Ovary (tissue), 7 donors: ENCODE measurements at regions not wholly inside any gene's neighbourhood (a gene's known extent, or its start where the extent isn't known, plus 50 kb on each side); places are given as distances from the start of the nearest gene placed in this dataset. TPM values are rescaled to one million over a fixed set of nuclear protein-coding genes. Genes with fewer than 3 reads are reported as not detected.
"Not testable (repeated sequence)": the region's sequence is repeated elsewhere in the genome, so short reads cannot be mapped to it uniquely, and the experiment has no call there.

Source experiments
- DNase-seq, 5 donors: peaks; one replicate each; pipeline ENCODE4 v3.0.0-alpha.2; 2019 to 2020
- H3K27ac ChIP-seq, 2 donors: fragments of 200-600 bp; one replicate each; pipeline versions ENCODE4 v1.5.1 to v1.8.0; 2019 to 2022
- H3K27me3 ChIP-seq: fragments of 200-600 bp; one replicate; pipeline ENCODE4 v1.8.0; 2022
- H3K36me3 ChIP-seq: fragments of 200-600 bp; sonication (generic); one replicate; pipeline ENCODE4 v1.5.1; 2019
- H3K4me1 ChIP-seq: one replicate; pipeline ENCODE4 v1.8.1; 2013; ENCODE audit warnings: mild to moderate bottlenecking, moderate library complexity; ENCODE audit not compliant: insufficient read depth
- H3K4me3 ChIP-seq: fragments of 200-600 bp; sonication (generic); one replicate; pipeline ENCODE4 v1.5.1; 2017
- H3K9me3 ChIP-seq, 2 donors: fragments of 200-600 bp in 1 of 2; sonication (generic) in 1 of 2; one replicate each; pipeline versions ENCODE4 v1.5.1 to v1.8.1; 2013 to 2019; ENCODE audit warnings: mild to moderate bottlenecking in 1 of 2, moderate library complexity in 1 of 2
- EP300 ChIP-seq: sonication (generic); formaldehyde crosslinking; IDR thresholded peaks from one replicate; pipeline ENCODE4 v1.6.1; 2017; ENCODE audit warnings: antibody characterized with exemption
- POLR2A ChIP-seq: fragments of 450-650 bp; IDR thresholded peaks from one replicate; pipeline ENCODE4 v1.6.1; 2017; ENCODE audit warnings: antibody characterized with exemption, mild to moderate bottlenecking, moderate library complexity
- WGBS, 3 donors: extraction: QIAGEN DNeasy Blood & Tissue Kit in 1 of 3; methylation state at CpG; one replicate each; pipeline versions ENCODE4 v1.1.5 to v1.1.7; 2013 to 2017; 5-methylcytosine and 5-hydroxymethylcytosine counted together
- intact Hi-C, 4 donors: fragments of 100-400 bp; cut with DNase I; formaldehyde crosslinking; loops; one replicate each; pipeline versions ENCODE4 v1.11.0 to v1.15.1; 2022 to 2023
- small RNA-seq: library from RNA; depleted of rRNA; stranded (forward); fragments of <200 nt; gene quantifications from one replicate; pipeline ENCODE3, GENCODE V24; 2016
- TF ChIP-seq, protein P1 (sequence below), 3 donors: fragments of 450-650 bp in 2 of 3; fragments of 200-600 bp in 1 of 3; IDR thresholded peaks; one replicate each; pipeline versions ENCODE4 v1.5.1 to v1.8.0; 2016 to 2022; ENCODE audit warnings: antibody characterized with exemption in 3 of 3, mild to moderate bottlenecking in 1 of 3
- donor health status: DM: no; HTN: no; CAD: no; lungs with moderate emphysema.
- donor health status: DM: no; HTN: no; CAD: no.
- donor health status: Bipolar disorder and iron deficiency.
- donor health status: DM: no; HTN: no; CAD: no.
- donor health status: DM: yes; HTN: yes; CAD: no.

DNA sequence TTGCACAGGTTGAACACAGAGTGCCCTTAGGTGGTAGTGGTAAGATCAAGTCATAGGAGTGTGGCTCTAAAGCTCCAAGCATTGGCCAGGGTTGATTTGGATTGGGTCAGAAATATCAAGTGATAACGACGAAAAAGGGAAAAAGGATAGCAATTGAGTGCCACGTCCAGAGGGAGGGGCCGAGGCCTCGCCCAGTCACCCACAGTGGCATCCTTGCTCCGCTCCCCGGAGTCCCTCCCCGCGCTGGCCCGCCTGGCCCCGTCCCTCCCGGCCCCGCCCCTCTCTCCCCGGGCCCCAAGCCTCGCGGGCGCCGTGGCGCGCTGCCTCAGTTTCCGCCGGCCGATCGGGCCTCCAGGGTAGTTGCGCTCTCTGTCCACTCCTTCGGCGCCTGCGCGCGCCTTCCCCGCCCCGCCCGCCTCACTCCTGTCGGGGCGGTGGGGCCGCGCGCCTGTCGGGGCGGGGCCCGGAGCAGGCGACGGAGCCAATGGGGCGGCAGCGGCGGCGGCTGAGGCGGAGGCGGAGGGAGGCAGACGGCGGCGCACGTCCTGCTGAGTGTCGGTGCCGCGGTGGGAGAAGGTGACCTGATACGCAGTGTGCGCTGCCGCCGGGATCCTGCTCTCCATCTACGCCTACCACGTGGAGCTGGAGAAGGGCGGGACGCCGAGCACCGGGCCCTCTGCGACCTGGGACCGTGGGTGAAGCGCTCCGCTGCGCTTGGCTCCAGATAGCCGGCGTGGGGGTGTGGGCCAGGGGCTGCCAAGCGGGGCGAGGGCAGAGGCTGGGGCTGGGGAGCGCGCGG, 209.1 kb upstream of the ZNF722 start:
- DNase-seq = peak in 2 of 5 donors; percentile 19 to 57
- no peaks in the 10 kb centered on the region for H3K9me3 ChIP-seq
- no peaks in the 10 kb centered on the region for H3K4me1 ChIP-seq
- no peak overlapping the region for H3K27ac ChIP-seq
- H3K4me3 ChIP-seq = no peak overlapping the region
- no peaks in the 10 kb centered on the region for H3K27me3 ChIP-seq
- TF ChIP-seq, protein P1, sequence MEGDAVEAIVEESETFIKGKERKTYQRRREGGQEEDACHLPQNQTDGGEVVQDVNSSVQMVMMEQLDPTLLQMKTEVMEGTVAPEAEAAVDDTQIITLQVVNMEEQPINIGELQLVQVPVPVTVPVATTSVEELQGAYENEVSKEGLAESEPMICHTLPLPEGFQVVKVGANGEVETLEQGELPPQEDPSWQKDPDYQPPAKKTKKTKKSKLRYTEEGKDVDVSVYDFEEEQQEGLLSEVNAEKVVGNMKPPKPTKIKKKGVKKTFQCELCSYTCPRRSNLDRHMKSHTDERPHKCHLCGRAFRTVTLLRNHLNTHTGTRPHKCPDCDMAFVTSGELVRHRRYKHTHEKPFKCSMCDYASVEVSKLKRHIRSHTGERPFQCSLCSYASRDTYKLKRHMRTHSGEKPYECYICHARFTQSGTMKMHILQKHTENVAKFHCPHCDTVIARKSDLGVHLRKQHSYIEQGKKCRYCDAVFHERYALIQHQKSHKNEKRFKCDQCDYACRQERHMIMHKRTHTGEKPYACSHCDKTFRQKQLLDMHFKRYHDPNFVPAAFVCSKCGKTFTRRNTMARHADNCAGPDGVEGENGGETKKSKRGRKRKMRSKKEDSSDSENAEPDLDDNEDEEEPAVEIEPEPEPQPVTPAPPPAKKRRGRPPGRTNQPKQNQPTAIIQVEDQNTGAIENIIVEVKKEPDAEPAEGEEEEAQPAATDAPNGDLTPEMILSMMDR (IDR thresholded peaks at IDR 0.05) = no peak
- TF ChIP-seq POLR2A (no peak), EP300 (no peak)
- intact Hi-C loops = no loop called here
- WGBS, 3 donors = 16 to 49% (median 31%) methylated on average over 52 to 78 of the region's 78 CpGs
- no peaks in the 10 kb centered on the region for H3K36me3 ChIP-seq

DNA sequence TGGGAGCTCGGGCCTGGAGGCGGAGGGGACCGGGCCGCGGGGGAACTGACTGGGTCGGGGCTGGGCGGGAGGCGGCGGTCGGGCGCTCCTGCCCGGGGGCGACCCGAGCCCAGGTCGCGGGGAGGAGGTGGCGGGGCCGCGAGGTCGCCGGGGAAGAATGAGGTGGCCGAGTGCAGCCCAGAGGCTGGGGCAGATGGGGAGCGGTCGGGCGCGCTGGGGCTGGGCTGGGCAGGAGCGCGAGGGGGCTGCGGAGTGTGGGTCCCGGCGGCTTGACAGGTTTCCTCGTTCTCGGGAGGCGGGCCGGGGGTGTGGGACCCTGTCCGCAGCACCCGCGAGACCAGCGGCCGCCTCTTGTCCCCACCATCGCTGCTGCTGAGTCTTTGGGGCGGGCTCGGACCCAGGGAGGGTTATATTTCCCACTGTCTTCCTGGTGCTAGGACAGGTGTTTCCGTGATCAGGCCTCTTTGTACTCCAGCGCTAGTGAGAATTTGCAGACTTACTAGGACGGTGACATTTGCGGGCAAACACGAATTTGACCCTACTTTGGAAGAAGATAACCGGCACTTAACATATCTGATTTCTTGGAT, 208.4 kb upstream of the ZNF722 start:
- 12 to 55% (median 23%) methylated on average over 46 to 49 of the region's 49 CpGs for WGBS, 3 donors
- H3K4me1 ChIP-seq, H3K27me3 ChIP-seq, H3K4me3 ChIP-seq, intact Hi-C loops, H3K27ac ChIP-seq, DNase-seq, H3K36me3 ChIP-seq, H3K9me3 ChIP-seq: not testable (repeated sequence)

Small RNA genes in the stretch of these regions (small RNA-seq; reads per million reads assigned to genes)
- gene AC079355.2 = not detected
